ENCODE measurements at regions not wholly inside any gene's neighbourhood (a gene's known extent, or its start where the extent isn't known, plus 50 kb on each side); places are given as distances from the start of the nearest gene placed in this dataset.

DNA sequence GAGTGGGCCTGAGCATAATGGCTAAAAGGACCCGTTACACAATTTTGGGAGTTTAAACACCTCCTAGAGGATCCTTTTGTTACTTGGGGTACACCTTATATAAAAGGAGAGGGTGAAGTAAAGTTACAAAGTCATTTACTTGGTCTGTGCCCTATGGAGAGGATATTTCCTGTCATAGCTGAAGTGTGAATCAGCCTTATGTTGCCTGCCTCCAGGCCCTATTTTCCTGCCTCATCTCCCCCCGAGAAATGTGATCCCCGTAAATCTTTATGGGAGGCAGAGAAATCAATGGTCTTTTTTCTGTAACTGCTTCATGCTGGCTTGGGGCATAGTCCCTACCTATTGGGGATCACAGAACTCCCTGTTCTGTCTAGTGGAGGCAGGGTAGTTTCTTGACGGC lies 906.6 kb downstream of the DSC3 start:
- TF ChIP-seq, protein P1, sequence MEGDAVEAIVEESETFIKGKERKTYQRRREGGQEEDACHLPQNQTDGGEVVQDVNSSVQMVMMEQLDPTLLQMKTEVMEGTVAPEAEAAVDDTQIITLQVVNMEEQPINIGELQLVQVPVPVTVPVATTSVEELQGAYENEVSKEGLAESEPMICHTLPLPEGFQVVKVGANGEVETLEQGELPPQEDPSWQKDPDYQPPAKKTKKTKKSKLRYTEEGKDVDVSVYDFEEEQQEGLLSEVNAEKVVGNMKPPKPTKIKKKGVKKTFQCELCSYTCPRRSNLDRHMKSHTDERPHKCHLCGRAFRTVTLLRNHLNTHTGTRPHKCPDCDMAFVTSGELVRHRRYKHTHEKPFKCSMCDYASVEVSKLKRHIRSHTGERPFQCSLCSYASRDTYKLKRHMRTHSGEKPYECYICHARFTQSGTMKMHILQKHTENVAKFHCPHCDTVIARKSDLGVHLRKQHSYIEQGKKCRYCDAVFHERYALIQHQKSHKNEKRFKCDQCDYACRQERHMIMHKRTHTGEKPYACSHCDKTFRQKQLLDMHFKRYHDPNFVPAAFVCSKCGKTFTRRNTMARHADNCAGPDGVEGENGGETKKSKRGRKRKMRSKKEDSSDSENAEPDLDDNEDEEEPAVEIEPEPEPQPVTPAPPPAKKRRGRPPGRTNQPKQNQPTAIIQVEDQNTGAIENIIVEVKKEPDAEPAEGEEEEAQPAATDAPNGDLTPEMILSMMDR (IDR thresholded peaks at IDR 0.05; ENCODE audit: insufficient read depth, low read depth, low read length, missing control alignments), result no peak
- DNase-seq (ENCODE audit: low read depth), result peak; percentile 14
- H3K4me3 ChIP-seq (ENCODE audit: low read length), result no peak overlapping the region

DNA sequence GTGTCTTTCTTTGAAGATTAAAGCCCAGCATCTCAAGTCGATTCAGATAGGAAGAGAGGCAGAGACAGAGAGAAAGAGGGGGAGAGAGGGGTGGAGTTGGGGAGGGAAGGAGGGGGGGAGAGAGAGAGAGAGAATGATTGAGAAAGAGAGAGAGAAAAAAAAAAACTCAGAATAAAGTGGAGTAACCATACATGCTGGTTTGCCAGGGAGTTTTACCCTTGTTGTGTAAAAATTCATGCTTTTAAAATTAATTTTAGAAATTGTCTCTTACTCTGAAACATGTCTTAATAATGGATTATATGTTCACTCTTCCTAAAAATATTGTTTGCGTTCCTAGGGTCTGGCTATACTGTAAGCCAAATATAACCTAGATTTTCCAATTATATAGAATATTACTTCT lies 908.5 kb downstream of the DSC3 start:
- TF ChIP-seq, protein P1 (IDR thresholded peaks at IDR 0.05; ENCODE audit: insufficient read depth, low read depth, low read length, missing control alignments), result no peak
- no peak for DNase-seq (ENCODE audit: low read depth)
- H3K4me3 ChIP-seq (ENCODE audit: low read length), result no peak overlapping the region

DNA sequence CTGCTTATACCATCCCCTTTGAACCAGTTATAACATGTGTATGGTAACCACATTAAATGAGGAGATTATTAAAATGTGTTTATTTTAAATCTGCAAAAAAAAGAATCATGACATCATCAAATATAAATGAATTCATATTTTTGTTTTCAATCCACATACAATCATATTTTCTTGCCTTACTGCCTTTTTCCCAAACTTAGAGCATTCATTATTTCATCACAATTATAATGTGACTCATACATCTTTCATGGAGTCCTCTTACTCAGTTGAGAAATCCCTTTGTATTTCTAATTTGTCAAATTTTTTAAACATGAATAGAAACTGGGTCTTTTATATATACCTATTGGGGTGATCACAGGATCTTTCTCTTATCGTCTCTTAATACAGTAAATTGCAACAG lies 909.6 kb downstream of the DSC3 start:
- TF ChIP-seq, protein P1 (IDR thresholded peaks at IDR 0.05; ENCODE audit: insufficient read depth, low read depth, low read length, missing control alignments), result no peak
- no peak overlapping the region for H3K4me3 ChIP-seq (ENCODE audit: low read length)
- DNase-seq (ENCODE audit: low read depth), result peak; percentile 65

DNA sequence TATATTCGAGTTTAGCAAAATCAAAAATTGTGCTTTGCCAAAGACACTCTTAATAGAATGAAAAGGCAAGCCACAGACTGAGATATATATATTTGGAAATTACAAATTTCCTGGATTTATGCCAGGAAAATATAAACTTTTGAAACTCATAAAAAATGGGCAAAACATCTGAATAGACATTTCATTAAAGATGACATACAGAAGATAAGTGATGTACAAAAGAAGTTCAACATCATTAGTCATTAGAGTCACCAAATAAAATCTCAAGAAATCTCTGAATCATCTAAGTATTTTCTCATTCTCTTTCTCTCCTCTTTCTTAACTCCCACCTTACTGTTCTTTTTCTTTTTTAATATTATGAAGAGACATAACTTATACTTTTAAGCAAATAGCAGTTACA lies 921.1 kb downstream of the DSC3 start:
- no peak overlapping the region for H3K4me3 ChIP-seq (ENCODE audit: low read length)
- DNase-seq (ENCODE audit: low read depth), result no peak
- TF ChIP-seq, protein P1 (IDR thresholded peaks at IDR 0.05; ENCODE audit: insufficient read depth, low read depth, low read length, missing control alignments), result no peak

DNA sequence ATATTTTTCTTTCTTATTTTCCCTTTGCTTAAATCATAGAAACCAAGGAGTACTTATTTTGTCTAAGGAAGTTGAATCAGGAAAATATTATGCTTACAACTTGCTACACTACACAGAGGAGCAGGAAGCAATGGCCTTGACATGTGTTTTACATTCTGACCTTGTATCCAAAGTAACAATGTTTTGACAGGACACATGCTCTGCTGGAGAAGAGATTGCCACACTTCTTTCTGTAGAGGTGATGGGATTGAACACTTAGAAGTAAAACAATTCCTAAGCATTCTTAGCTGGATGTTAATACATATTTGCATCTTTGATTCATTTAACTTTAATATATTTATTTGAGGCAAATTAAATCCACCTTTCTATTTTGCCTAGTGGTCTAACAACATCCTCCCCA lies 929.1 kb downstream of the DSC3 start:
- TF ChIP-seq, protein P1 (IDR thresholded peaks at IDR 0.05; ENCODE audit: insufficient read depth, low read depth, low read length, missing control alignments), result no peak
- no peak overlapping the region for H3K4me3 ChIP-seq (ENCODE audit: low read length)
- DNase-seq (ENCODE audit: low read depth), result no peak

DNA sequence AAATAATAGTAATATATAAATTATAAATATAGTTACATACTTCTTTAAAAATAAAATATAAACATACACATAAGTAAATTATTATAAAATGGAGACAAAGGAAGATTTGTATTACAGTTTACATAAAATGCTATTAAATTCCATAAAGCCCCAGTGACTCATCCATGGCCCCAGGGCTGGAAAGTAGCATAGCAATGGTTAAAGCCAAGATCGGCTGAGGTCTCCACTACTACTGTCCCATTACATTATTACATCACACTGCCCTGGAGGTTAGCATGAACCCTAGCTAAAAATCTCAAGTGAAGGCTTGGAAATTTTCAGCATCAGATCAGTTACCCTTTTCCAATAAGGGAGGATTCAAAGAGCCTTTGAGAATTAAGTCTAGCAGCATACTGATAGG lies 936.2 kb downstream of the DSC3 start:
- TF ChIP-seq, protein P1 (IDR thresholded peaks at IDR 0.05; ENCODE audit: insufficient read depth, low read depth, low read length, missing control alignments), result no peak
- H3K4me3 ChIP-seq (ENCODE audit: low read length), result no peak overlapping the region
- peak; percentile 55 for DNase-seq (ENCODE audit: low read depth)

DNA sequence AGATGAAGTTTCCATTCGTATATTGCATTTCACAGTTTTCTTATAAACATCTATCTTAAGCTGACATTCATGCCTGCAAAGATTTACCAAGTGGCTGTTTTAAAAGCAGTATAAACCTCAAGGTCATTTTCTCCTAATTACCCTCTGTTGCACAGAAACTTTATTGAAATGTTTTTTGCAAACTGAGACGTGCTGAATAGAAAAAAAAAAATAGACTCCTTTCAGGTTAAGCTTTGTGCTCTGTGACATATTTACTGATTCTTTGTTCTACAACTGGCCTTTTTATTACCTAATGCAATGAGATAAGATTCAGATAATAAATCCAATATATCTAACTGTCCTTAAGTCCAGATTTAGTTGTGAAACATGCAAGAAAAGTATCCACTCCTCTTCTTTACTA lies 938.7 kb downstream of the DSC3 start:
- no peak for DNase-seq (ENCODE audit: low read depth)
- H3K4me3 ChIP-seq (ENCODE audit: low read length), result no peak overlapping the region
- TF ChIP-seq, protein P1 (IDR thresholded peaks at IDR 0.05; ENCODE audit: insufficient read depth, low read depth, low read length, missing control alignments), result no peak
